GM15510 (cell line): ENCODE measurements at regions not wholly inside any gene's neighbourhood (a gene's known extent, or its start where the extent isn't known, plus 50 kb on each side); places are given as distances from the start of the nearest gene placed in this dataset.

Experiments
- POLR2A ChIP-seq: IDR thresholded peaks from 3 replicates; pipeline ENCODE4 v1.6.1; 2011; ENCODE audit warnings: borderline replicate concordance; ENCODE audit not compliant: insufficient read length; ENCODE audit errors: extremely low read depth

GRCh38 chr6:25064006-25064405 is 128.2 kb upstream of the RIPOR2 start:
- no peak for TF ChIP-seq POLR2A

- no peak for TF ChIP-seq POLR2A
These were observed 129.9 kb upstream of the RIPOR2 start for GRCh38 chr6:25065666-25066065.

- no peak for TF ChIP-seq POLR2A
These were observed 130.8 kb upstream of the RIPOR2 start for GRCh38 chr6:25066593-25066992.

- TF ChIP-seq POLR2A, result no peak
These were observed 133.1 kb upstream of the RIPOR2 start for GRCh38 chr6:25068866-25069265.

- TF ChIP-seq POLR2A, result no peak
These were observed 135.0 kb upstream of the RIPOR2 start for GRCh38 chr6:25070547-25071366.

- no peak for TF ChIP-seq POLR2A
These were observed 142.4 kb upstream of the RIPOR2 start for GRCh38 chr6:25078141-25078540.

- no peak for TF ChIP-seq POLR2A
These were observed 148.2 kb upstream of the RIPOR2 start for GRCh38 chr6:25083784-25084507.

GRCh38 chr6:25084508-25084833 is 148.7 kb upstream of the RIPOR2 start:
- no peak for TF ChIP-seq POLR2A

GRCh38 chr6:25085756-25086155 is 150.0 kb upstream of the RIPOR2 start:
- no peak for TF ChIP-seq POLR2A

GRCh38 chr6:25086500-25087091 is 150.8 kb upstream of the RIPOR2 start:
- TF ChIP-seq POLR2A, result no peak

GRCh38 chr6:25088513-25088912 is 152.8 kb upstream of the RIPOR2 start:
- TF ChIP-seq POLR2A, result no peak

GRCh38 chr6:25089442-25089841 is 153.7 kb upstream of the RIPOR2 start:
- no peak for TF ChIP-seq POLR2A

GRCh38 chr6:25094726-25095125 is 159.0 kb upstream of the RIPOR2 start:
- no peak for TF ChIP-seq POLR2A

- TF ChIP-seq POLR2A, result no peak
These were observed 164.5 kb upstream of the RIPOR2 start for GRCh38 chr6:25100288-25100687.

- TF ChIP-seq POLR2A, result no peak
These were observed 167.8 kb upstream of the RIPOR2 start for GRCh38 chr6:25103603-25104002.
